ENCODE measurements at regions not wholly inside any gene's neighbourhood (a gene's known extent, or its start where the extent isn't known, plus 50 kb on each side); places are given as distances from the start of the nearest gene placed in this dataset.
"Not testable (repeated sequence)": the region's sequence is repeated elsewhere in the genome, so short reads cannot be mapped to it uniquely, and the experiment has no call there.

DNA sequence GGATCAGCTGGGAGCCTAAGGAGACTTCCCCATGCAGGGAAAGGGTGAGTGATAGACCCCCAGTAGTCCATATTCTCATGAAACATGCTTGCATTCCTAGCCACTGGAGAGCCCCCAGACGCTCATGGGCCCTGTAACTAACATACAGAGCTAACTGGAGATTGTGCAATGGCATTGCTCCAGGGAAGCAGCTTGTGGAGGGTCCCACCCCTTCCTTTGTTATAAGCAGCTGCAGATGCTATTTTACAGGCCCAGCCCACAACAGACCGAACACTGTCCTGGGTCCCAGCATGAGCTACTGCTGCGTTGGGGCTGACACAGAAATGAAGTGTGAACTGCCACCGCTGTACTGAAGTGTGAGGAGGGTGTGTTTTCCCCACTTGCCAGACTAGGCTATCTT lies 1465.7 kb upstream of the DIAPH2 start:
- no peak for DNase-seq (ENCODE audit: low read depth)

DNA sequence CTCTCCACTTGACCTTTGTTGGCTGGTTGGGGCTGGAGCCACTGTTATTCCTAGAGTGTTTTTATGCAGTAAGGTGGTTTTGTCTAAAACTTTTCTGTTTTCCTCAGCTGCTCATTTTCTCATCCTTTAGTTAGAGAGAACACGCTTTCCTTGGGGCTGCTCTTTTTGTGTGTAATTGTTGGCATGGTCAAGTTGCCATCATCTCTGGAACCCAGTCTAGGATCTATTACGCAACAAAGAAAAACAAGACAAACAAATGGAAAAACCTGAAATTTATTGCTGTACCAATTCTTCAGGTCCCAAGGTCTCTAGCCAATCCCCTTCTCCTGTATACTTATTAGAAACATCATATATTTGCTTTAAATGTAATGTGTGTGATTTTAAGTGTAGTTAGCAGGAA lies 1436.3 kb upstream of the DIAPH2 start:
- DNase-seq (ENCODE audit: low read depth), result no peak

DNA sequence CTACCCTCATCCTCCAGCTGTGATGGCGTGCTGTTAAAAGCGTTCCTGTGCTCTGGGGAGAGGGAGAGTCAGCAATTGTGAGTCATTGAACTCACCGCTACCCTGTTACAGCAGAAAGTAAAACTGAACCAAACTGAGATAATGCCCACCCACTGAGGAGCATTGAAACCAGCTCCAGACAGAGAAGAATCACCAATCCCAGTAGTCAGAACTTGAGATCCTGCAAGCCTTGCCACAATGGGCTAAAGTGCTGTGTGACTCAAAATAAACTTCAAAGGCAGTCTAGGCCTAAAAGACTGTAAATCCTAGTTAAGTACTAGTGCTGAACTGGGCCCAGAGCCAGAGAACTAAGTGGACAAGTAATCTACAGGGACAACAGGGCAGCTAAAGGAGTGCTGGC lies 1394.2 kb upstream of the DIAPH2 start:
- peak; percentile 48 for DNase-seq (ENCODE audit: low read depth)

DNA sequence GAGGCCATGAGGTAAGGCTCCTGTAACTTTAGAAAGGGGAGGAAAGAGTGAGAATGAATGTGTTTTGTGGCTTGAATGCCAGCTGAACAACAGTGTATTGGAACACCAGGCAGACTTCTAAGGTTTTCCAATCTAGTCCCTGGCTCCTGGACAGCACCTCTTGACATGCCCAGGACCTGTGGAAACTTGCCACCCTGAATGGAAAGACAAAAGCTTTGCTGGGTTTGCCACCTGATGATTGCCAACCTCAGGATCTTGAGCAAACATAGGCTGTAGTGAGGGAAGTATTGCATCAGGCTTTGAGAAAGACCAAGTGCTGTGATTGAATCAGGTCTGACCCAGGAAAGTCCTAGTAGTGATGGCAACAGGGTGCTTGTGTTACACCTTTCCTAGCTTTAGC lies 1393.1 kb upstream of the DIAPH2 start:
- DNase-seq (ENCODE audit: low read depth), result no peak

DNA sequence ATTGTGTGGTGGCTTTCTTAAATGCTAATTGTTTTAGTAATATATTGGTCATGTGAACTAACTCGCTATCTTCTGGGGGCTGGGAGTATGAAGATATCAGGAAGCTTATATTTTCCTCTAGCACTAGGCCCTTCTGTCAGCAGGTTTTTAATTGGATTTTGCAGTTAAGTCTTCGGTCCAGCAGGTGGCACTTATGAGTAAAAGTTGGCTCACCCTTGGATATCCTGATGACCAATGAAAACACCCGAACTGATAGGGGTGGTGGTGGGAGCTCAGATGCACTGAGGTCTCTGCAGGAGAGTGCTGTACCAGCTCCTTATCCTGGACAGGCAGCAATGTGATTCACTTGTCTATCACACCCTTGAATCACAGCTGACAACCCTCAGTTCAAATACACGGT lies 1365.8 kb upstream of the DIAPH2 start:
- DNase-seq (ENCODE audit: low read depth), result peak; percentile 23

DNA sequence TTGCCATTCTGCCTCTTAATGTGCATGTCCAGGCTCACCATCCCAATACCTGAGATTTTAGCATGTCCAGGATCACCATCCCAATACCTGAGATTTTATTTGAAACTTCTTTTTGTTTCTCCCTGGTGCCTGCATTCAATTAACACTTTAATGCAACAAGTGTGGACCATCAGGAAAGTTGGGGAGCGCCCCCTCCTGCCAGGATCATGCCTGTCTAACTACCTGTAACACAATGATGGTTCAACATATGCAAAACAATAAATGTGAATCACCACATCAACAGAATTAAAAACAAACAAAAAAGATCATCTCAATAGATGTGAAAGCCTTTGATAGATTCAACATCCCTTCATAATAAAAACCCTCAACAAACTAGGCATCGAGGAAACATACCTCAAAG lies 1359.5 kb upstream of the DIAPH2 start:
- no peak for DNase-seq (ENCODE audit: low read depth)

DNA sequence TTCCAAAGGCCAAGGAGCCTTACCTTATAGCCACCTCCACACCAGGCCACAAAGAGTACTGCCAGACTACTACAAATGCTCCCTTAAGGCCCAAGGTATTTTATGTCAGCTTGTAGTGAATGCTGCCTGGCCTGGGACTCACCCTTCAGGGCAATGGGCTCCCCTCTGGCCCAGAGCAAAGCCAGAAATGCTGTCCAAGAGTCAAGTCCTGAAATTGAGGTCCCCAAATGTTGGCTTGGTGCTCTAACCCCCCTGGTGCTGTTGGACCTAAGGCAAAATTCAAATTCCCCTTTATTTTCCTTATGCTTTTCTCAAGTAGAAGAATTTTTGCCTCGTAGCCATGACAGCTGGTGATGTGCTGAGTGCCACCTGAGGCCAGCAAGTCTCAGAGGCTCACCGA lies 1354.3 kb upstream of the DIAPH2 start:
- no peak for DNase-seq (ENCODE audit: low read depth)

DNA sequence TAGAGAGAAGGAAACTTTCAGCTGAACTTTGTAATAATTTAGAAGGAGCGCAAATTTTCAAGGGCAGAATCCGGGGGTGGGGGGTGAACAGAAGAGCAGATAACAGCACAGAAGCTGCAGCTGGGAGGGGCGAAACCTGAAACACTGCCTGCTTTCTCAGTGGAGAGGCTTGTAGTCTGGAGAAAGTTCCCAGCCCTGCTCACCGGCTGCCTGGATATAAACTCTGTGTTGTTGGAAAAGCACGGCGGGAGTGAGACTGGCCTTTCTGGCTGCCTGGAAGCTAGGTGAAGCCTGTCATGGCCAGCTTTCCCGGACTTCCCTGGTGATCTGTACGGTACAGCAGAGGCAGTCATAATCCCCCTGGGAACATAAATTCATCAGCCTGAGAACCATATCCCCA lies 1352.1 kb upstream of the DIAPH2 start:
- DNase-seq (ENCODE audit: low read depth), result no peak

DNA sequence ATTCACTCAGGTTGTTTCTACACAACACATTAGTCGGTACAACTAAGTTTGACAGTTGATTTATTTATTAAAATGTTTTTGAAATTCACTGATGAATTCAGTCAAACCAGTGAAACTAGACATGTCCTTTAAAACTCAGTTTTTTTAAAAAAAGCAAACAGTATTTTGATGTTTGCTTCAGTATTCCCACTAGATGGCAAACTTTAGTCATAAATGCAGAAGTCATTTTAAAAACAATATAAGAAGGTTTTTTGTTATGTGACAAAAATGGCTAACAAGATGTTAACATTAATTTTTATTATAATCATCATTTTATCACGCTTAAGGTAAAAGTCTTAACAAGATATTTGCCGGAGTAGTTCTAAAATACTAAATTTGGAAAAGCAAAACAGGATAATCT lies 1337.8 kb upstream of the DIAPH2 start:
- no peak for DNase-seq (ENCODE audit: low read depth)

DNA sequence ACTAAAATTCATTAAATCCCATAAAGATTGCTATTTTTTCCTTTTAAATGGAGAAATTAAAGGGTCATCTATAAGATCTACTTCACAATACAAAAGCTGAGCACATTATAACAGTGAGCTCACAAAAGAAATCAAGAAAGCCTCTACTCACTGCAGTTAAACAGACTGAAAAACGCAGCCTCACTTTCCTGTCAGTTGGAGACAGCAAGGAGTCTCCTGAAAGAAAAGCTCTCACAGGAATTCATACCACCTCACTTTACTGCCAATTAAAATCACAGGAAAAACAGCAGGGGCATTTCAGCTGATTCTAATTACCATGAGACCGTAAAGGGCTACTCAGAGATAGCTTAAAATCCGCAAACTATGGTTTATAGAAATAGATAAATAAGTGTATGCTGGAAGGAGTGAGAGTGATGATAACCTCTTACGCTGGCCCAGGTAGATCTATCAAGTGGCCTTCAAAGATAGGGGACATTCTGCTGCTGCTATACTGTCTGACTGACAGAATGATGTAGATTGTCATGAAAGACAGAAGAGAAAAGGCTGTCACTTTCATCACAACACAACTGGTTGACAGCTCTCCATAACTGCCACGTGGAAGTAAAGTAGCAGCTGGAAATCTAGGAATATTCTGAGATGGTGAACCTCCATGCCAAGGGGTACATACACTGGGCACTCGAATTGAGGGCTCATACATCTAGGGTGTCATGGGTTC lies 1333.7 kb upstream of the DIAPH2 start:
- DNase-seq (ENCODE audit: low read depth), result no peak

DNA sequence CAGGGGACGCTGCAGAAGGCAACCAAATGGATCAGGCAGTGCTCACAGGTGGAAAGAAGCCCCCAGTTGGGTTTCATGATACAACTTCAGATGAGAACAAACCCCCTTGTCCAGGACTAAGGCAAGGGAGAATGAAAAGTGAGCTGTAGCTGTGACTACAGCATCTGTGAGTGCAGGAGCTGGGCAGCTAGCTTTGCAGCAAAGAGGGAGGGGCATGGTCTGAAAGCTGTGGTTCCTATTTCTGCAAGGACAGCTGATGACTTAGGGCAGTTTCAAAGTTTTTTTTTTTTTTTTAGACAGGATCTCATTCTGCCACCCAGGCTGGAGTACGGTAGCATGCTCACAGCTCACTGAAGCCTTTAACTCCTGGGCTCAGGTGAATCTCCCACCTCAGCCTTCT lies 1317.4 kb upstream of the DIAPH2 start:
- DNase-seq (ENCODE audit: low read depth), result no peak

DNA sequence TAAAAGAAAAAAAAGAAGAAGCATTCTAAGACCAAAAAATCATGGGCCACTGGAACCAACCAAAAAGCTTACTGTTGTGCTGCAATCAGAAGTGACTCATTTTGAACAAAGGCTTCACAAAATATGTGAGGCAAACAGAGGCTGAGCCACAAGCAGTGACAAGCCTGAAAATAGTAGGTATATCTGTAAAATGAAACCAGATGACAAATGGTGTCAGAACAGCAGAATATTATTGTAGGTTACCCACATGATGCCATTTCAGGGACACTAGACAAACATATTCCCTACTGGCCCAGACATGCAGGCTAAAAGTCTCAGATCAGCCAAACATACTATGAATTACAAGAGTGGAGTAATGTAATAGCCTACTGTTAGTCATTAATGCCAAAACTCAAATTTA lies 1301.8 kb upstream of the DIAPH2 start:
- DNase-seq (ENCODE audit: low read depth), result peak; percentile 10

DNA sequence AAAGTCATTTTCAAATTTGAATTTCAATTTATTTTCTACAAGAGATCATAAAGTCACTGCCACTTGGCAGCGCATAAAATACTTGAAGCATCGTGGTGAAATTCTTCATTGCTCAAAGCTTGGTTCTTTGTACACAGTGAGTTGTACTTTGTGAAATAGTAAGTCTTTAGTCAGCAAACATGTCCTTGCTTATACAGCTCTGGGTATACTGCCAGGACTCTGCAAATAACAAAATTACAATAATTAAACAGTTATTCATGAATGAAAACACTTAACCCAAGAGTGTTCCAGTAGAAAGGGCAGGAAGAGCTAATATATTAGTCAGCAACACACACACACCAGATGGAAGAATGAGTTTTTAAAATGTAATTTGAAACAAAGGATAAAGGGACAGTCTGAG lies 1300.9 kb upstream of the DIAPH2 start:
- DNase-seq (ENCODE audit: low read depth), result no peak

DNA sequence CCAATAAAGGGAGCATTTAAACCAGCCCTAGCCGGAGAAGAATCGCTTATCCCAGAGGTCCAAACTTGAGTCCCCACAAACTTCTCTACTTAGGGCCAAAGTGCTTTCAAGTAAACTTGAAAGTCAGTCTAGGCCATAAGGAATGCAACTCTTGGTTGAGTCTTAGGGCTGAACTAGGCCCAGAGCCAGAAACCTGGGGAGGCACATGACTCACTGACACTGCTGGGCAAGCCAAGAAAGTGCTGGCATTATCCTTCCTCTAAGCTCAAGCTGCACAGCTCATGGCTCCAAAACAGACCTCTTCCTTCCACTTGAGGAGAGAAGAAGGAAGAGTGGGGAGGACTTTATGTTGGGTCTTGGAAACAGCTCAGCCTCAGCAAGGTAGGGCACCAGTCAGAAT lies 1257.3 kb upstream of the DIAPH2 start:
- peak; percentile 69 for DNase-seq (ENCODE audit: low read depth)

DNA sequence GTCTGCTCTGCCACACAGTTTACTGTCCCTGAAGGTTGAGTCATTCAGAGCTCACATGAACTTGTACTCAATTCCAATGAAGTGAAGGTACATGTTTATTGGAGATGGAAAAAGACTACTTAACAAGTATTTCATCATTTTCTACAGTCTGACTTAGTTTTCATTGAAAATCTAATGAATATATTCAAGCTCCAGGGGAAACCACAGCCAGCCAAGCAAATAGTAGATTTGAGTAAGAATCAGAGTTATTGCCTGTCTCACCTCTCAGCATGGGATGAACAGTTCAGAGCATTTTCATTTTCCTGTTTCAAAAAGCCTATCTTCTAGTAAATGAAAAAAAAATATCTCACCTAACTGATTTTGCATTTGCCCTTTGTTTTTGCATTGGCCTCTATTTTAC lies 1249.4 kb upstream of the DIAPH2 start:
- no peak for DNase-seq (ENCODE audit: low read depth)

DNA sequence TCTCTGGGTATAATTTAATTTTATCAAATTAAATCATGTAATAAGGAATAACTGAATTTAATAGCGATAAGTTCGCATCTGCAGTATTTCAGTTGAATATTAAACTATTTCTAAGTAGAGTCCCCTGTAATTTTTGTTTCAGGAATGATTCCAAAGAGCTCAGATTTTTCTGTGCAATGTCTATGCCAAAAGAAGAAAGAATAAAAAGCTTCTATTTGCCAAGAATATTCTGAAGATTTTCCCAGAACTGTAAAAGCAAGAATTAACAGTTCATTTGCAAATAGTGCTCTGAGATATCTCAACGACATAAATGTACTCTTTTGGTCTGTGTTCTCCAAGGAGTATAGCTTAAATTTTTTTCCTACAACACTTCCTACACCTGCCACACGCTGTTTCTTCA lies 1242.8 kb upstream of the DIAPH2 start:
- no peak for DNase-seq (ENCODE audit: low read depth)

DNA sequence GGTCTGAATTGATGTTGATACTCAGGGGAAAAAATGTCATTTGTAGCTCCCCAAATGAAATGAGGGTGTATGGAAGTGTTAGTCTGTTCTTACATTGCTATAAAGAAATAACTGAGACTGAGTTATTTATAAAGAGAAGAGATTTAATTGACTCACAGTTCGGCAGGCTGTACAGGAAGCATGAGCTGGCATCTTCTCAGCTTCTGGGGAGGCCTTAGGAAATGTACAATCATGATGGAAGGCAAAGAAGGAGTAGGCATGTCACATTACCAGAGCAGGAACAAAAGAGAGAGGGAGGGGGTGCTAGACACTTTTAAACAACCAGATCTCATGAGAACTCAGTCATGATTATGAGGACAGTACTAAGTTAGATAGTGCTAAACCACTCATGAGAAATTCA lies 1199.9 kb upstream of the DIAPH2 start:
- peak; percentile 52 for DNase-seq (ENCODE audit: low read depth)

DNA sequence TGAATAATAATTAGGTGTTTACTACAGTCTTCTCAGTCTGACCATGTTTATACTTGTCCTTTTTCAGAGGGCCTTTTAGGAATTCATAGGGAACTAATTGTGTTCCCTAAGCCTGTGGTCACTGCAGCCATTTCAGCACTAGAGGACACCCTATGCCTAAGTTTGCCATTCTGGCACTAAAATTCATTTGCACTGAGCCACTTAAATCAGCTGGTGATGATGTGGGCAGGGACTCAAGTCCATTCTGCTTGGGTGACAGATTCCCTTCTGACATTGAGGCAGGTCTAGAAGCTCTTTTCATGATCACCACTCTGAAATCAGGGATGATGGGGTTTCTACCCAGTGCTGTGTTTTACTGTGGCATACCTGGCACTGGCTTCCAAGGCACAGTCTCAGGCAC lies 1178.9 kb upstream of the DIAPH2 start:
- DNase-seq (ENCODE audit: low read depth), result peak; percentile 0

DNA sequence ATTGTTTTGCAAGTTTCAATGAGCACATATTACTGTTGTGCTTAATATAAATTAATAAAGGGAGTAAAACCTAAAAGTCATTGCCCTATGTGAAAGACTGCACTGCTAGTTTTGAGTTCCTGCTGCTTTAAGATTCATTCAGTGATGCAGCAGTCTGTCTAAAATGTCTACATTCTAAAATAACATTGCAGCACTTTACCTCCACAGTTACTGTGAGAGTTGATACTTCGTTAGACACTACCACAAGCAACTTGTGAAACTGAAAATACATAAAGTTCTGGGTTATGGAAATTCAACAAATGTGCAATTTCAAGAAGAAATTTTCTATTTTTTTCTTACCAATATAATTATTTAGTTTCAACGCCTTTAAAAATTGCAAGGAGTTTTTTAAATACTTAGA lies 1175.2 kb upstream of the DIAPH2 start:
- no peak for DNase-seq (ENCODE audit: low read depth)

DNA sequence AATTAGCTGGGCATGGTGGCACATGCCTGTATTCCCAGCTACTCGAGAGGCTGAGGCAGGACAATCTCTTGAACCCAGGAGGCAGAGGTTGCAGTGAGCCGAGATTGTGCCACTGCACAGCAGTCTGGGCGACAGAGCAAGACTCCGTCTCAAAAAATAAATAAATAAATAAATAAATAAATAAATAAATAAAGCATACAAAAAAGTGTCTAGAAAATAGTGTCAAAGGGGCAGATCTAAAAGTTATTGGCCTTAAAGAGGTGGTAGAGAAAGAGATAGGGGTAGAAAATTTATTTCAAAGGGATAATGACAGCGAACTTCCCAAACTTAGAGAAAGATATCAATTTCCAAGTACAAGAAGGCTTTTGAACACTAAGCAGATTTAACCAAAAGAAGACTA lies 1160.6 kb upstream of the DIAPH2 start:
- DNase-seq (ENCODE audit: low read depth), result not testable (repeated sequence)

DNA sequence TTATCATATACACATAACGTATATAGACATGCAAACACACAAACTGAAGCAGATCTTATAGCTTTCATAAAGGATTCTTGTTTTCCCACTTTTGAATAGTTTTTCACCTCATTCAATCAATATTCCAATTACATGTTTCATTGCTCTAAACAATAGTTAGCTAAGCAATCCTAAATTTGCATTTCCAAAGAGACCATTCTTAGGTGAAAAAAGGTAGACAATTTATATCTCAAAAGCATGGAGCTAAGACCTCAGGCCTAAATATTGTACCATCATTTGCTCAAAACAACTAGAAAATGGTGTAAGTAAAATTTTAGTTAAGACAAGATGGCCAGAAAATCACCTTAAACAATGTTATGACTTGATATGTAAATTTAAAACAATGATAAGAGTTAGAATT lies 1148.5 kb upstream of the DIAPH2 start:
- no peak for DNase-seq (ENCODE audit: low read depth)

DNA sequence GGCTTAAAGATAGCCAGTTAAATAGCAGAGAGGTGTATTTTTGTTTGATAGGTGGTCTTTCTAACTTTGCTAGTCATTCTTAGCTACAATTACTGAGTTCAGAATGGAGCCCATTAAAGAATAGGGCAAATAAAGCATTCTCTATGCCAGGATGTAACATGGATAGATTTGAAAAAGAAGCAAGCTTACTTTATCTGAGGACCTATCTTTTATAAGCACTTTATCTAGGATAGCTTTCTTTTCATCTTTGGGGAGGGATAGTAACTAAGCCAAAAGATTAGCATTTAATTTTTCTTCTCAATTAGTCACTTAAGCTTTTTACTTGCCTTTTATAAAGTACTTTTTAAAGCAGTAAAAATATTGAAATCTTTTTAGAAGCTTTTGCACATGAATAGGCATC lies 1148.0 kb upstream of the DIAPH2 start:
- no peak for DNase-seq (ENCODE audit: low read depth)

DNA sequence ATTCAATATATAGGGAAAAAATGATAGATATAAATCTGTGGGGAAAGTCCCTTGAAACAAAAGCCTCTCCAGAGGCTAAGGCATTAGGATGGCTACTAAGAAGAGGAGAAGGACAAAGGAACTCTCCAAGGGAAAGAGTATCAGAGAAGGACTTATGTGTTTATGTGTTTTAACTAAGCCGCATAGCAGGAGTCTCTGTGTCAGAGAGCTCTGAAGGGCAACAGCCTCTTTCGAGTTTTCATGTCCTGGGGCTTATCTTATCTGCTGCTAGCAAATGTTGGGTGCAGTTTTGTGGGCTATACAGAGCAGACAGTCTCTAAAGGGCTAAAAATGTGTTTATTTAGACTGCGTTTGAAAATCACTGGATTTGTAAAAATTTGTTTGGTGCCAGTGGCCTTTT lies 1145.6 kb upstream of the DIAPH2 start:
- no peak for DNase-seq (ENCODE audit: low read depth)

DNA sequence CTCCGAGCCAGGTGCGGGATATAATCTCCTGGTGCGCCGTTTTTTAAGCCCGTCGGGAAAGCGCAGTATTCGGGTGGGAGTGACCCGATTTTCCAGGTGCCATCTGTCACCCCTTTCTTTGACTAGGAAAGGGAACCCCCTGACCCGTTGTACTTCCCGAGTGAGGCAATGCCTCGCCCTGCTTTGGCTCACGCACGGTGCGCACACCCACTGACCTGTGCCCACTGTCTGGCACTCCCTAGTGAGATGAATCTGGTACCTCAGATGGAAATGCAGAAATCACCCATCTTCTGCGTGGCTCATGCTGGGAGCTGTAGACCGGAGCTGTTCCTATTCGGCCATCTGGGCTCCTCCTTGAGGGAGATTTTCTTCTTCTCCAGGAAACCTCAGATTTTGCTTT lies 1135.1 kb upstream of the DIAPH2 start:
- not testable (repeated sequence) for DNase-seq (ENCODE audit: low read depth)
